Epithelial cell of esophagus (primary cell): ENCODE measurements at regions not wholly inside any gene's neighbourhood (a gene's known extent, or its start where the extent isn't known, plus 50 kb on each side); places are given as distances from the start of the nearest gene placed in this dataset.
A peak's percentile ranks its signal among the peaks of the same experiment; 100 is the strongest.

ENCODE experiments used
- DNase-seq: peaks from one replicate; pipeline ENCODE4 v3.0.0; 2010; ENCODE audit warnings: low read depth
- H3K4me3 ChIP-seq: 2 replicates; pipeline ENCODE4 v1.5.1; 2011; ENCODE audit warnings: mild to moderate bottlenecking, low read length, control low read depth
- TF ChIP-seq, protein P1 (sequence below): IDR thresholded peaks from 2 replicates; pipeline ENCODE4 v1.5.1; 2011; ENCODE audit warnings: low read depth, mild to moderate bottlenecking, low read length, control low read depth, inconsistent platforms; ENCODE audit not compliant: insufficient read depth; ENCODE audit errors: missing control alignments

DNA sequence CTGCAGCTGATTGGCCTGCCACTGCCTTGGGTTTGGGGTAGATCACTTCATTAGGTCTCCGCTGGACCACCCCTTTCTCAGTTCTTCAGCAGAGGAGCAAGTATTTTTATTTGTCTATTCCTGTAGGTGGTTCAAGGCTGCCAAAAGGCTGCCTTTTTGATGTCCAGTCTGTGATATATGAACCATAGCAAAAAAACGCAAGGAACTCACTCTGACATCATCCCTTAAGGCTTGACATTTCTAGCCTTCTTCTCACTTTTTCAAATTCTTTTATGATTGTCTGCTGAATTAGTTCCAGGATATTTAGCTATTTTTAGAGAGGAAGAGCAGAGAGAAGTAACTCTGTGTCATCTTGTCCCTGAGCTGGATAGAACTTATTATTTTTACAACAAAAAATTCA, 269.2 kb downstream of the BAMBI start:
- no peak overlapping the region for H3K4me3 ChIP-seq
- TF ChIP-seq, protein P1, sequence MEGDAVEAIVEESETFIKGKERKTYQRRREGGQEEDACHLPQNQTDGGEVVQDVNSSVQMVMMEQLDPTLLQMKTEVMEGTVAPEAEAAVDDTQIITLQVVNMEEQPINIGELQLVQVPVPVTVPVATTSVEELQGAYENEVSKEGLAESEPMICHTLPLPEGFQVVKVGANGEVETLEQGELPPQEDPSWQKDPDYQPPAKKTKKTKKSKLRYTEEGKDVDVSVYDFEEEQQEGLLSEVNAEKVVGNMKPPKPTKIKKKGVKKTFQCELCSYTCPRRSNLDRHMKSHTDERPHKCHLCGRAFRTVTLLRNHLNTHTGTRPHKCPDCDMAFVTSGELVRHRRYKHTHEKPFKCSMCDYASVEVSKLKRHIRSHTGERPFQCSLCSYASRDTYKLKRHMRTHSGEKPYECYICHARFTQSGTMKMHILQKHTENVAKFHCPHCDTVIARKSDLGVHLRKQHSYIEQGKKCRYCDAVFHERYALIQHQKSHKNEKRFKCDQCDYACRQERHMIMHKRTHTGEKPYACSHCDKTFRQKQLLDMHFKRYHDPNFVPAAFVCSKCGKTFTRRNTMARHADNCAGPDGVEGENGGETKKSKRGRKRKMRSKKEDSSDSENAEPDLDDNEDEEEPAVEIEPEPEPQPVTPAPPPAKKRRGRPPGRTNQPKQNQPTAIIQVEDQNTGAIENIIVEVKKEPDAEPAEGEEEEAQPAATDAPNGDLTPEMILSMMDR = no peak
- no peak for DNase-seq

DNA sequence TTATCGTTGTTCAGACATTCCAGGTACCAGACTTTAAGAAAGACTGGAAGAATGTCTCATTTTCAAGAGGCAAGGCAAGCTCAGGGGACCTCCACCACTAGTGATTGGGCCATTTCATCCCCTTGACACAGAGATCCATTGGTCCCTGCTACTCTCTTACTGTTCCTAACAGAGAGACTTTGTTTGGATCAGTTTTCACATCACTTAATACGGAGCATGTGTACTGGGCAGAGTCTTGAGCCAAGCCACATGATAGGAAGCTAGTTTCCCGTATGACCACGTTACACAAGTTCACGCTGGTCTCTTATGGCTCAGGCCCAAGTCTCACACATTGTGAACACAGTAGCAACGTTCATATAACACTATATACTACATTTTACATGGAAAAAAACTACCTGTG, 269.9 kb downstream of the BAMBI start:
- TF ChIP-seq, protein P1 = no peak
- no peak for DNase-seq

DNA sequence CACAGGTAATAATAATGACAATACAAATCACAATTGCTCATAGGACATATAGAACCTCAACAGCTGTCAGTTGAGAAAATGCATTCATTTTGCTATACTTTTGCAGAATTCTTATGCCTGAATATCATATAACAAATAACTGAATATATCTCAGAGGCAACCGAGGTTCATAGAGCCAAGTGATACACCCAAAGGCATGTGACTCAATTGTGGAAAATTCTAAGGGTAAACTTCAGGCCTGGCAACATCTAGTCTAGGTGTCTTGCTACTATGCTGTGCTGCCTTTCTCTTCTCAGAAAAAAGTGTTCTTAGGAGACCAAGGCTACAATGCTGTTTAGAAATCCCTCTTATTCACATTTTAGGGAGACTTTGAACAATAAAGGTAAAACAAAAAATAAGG, 270.7 kb downstream of the BAMBI start:
- no peak overlapping the region for H3K4me3 ChIP-seq
- DNase-seq = peak; percentile 15
- TF ChIP-seq, protein P1 = no peak

More for the DNA sequence above, 269.9 kb downstream of the BAMBI start:
- no peak overlapping the region for H3K4me3 ChIP-seq

DNA sequence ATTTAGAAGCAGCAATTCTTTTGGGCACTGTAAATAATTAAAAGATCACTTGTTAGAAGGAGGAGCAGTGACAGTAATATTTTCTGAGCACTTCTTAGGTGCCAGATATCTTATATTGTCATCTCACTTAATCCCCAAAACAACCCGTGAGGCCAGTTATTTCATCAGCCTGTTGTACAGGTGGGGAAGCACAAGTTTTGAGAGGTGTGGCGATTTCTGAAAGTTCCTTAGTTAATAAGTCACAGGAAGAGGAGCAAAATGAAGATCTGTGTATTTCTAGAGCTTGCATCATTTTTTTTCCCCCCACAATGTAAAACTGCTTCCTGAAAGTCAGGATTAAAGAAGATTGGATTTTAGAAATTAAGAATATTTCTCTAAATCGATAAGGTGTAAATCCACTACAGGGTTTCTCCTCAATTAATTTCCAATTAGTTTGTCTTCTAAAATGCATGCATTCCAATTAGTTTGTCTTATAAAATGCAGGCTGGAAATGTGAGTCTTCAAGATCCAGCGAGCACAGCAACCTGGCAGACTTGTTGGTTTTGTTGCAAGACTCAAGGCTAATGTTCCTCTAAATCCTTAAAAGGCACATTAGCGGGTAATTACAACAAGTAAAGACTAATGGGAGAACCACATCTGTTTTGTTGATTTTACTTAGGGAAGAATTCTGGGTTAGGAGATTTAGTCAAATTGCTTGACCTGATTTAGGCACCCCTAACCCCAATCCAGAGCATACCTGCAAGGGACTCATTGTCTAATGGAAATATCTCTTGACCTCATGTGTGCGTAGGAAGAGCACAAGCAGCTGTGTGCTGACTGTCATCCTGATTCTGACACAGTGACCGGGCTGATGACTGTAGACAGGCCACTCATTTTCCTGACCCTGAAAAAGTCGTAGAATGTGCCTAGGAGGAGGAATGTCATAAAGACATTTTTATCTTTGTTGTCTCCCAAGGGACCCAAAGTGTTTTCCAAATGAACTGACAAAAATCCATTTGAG, 272.0 kb downstream of the BAMBI start:
- H3K4me3 ChIP-seq = no peak overlapping the region
- TF ChIP-seq, protein P1 = no peak
- no peak for DNase-seq

DNA sequence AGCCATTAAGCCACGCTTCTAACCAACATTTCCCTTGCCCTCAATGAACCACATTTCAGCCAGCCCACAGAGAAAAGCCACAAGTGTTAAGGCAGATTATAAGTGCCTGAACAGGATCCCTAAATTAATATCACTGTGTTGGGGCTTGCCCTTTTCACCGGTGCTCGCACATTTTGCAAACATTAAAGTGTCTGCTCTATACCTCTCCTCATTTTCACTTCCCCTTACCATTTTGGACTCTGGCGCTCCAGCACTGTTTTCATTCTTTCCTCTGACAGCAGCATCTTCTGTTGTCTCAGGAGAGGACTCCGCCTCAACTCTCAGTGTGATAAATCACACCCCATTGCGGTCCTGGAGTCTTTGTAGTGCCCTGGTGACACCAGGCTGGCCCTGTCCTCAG, 274.2 kb downstream of the BAMBI start:
- TF ChIP-seq, protein P1 = no peak

DNA sequence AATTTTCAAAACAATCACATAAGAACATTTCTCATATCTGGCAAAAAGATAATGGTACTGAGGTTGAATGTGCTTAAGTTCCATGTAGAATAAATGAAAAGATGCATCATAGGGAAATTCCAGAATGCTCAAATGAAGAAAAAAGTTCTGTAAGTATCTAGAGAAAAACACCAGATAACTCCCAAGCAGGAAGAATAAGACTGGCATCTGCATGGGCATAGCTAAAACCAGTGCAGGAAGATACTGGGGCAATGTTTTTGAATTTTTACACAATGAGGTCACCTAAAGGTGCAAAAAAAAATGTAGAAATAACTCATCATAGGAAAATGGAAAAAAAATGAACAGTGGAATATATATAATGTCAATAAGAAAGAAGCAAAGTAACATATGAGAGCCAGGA, 275.2 kb downstream of the BAMBI start:
- TF ChIP-seq, protein P1 = no peak
- H3K4me3 ChIP-seq = no peak overlapping the region
- no peak for DNase-seq

More for the DNA sequence above, 274.2 kb downstream of the BAMBI start:
- no peak for DNase-seq
- H3K4me3 ChIP-seq = no peak overlapping the region
